GM20000 (cell line): ENCODE measurements at regions not wholly inside any gene's neighbourhood (a gene's known extent, or its start where the extent isn't known, plus 50 kb on each side); places are given as distances from the start of the nearest gene placed in this dataset.

Source experiments
- DNase-seq: peaks from one replicate; pipeline ENCODE4 v3.0.0; 2012; ENCODE audit warnings: low spot score
- TF ChIP-seq, protein P1 (sequence below): IDR thresholded peaks from 2 replicates; pipeline ENCODE4 v1.5.1; 2012; ENCODE audit warnings: mild to moderate bottlenecking, control low read depth; ENCODE audit errors: extremely low read depth, missing control alignments

GRCh38 chr15:100778831-100779288 lies 100.8 kb upstream of the ALDH1A3 start:
- no peak for DNase-seq
- TF ChIP-seq, protein P1, sequence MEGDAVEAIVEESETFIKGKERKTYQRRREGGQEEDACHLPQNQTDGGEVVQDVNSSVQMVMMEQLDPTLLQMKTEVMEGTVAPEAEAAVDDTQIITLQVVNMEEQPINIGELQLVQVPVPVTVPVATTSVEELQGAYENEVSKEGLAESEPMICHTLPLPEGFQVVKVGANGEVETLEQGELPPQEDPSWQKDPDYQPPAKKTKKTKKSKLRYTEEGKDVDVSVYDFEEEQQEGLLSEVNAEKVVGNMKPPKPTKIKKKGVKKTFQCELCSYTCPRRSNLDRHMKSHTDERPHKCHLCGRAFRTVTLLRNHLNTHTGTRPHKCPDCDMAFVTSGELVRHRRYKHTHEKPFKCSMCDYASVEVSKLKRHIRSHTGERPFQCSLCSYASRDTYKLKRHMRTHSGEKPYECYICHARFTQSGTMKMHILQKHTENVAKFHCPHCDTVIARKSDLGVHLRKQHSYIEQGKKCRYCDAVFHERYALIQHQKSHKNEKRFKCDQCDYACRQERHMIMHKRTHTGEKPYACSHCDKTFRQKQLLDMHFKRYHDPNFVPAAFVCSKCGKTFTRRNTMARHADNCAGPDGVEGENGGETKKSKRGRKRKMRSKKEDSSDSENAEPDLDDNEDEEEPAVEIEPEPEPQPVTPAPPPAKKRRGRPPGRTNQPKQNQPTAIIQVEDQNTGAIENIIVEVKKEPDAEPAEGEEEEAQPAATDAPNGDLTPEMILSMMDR = no peak

DNA sequence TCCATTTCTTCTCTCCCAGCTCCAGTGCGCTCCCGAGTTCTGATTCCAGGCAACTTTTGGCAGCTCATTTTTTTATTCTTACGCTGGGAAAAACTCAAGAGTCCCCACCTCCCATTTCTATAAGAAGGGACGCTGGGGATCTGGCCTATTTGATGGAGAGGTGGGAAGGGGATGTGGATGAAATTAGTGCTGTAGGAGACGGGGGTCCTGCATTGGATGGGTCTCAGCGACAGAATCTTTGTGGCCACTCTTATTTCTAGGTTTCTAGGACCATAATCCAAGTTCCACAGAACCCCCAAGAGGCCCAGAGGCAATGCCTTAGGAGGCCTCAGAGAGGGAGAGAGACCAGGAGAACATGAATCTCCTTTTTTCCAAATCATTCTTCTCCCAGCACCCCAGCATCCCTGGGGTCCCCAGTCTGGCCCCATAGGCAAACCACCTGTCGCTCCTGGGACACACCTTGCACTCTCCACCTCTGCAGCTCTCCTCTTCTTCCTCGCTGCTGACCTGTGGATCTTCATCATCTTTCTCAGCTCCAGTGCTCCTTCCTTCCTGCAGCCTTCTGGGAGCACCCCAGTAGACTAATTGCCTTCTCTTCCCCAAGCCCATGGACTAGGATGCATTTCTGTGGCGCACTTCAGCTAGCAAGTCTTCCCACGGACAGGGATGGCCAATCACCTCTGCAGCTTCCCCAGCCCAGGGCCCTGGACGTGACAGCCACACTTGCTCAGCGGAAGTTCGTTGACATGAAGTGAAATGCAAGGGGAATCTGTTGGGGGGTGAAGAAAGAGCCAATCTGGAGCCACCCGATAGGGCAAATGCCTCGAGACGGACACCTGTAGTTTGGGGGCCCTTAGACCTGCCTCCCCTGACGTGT lies 100.1 kb upstream of the ALDH1A3 start:
- TF ChIP-seq, protein P1 = no peak
- DNase-seq = no peak

- no peak for DNase-seq
- TF ChIP-seq, protein P1 = no peak
Measured at GRCh38 chr15:100780208-100780800, 99.3 kb upstream of the ALDH1A3 start.

DNA sequence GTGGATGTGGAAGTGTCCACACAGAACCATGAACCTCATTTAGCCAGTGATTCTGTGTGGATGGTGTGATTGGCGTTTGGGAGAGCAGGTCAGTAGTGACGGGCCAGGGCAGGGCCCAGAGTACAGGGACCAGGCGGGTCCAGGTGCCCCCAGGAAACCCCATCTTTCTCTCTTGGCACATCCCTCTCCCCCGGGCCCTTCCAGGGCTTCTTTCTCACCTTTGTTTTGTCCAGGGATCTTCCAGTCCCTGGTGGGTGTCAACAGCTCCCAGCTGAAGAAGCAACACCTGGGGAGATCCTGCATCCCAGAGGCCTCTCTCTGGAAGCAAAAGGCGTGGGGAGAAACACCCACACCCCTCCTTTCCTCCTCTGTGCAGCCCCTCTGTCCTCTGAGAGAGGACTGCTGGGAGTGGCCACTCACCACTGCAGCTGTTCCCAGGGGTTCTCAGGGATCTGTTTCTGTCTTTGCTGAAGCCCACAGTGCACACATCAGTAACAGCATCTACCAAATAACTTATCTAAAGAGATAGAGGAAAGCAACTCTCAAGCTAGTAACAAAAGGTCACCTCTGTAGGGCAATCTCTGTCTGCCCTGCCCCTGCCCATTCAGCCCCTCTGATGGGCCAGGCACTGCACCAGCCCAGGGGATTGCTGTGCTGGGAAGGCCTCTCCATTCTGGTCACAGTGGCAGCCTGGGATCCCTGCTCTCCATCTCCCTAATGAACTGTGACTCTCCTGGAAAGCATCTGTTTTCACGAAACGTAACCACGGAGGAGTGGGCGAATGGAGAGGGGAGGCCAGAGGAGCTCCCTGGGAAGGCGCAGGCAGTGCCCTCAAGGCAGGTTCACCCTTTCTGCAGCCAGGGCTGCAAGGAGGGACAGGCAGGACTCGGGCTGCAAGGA lies 98.3 kb upstream of the ALDH1A3 start:
- TF ChIP-seq, protein P1 = no peak
- DNase-seq = no peak

DNA sequence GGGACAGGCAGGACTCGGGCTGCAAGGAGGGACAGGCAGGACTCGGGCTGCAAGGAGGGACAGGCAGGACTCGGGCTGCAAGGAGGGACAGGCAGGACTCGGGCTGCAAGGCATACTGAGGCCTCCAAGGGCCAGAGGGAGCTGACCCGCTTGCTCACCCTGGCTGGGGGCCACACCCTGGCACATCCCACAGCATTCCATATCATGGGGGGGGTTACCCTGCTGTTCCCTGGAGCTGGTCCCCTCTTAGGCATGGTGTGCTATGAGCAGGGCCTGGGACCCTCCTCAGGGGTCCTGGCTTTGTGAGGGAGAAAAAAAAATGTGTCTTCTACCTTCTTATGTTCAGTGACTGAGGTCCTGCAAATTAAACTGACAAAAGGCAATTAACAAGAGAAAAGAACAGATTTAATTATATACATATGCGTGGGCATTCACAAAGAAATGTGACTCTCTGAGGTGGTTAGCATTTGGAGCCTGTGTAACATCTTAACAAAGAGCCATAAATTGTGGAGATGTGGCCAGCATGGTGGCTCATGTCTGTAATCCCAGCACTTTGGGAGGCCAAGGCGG lies 97.6 kb upstream of the ALDH1A3 start:
- no peak for DNase-seq
- TF ChIP-seq, protein P1 = no peak

DNA sequence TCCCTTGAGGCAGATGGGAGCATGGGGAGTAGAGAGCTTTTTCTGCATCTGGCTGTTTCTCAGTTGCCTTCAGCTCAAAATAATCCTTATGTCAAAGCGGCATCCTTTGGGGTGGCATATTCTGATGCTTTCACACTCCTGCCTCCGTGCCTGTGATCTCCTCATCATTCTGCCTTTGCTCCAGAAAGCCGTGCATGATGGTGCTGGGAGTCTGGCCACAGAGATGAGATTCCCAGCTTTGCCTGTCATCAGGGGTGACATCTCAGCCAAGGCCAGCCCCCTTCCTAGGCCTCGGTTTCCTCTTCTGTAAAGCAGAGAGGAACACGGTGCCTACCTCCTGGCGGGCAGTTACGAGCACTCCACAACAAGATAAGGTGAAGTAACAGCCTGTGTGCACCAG lies 96.3 kb upstream of the ALDH1A3 start:
- TF ChIP-seq, protein P1 = no peak

More for the DNA sequence above, 96.3 kb upstream of the ALDH1A3 start:
- DNase-seq = no peak
